ENCODE measurements at regions not wholly inside any gene's neighbourhood (a gene's known extent, or its start where the extent isn't known, plus 50 kb on each side); places are given as distances from the start of the nearest gene placed in this dataset.
"Not testable (repeated sequence)": the region's sequence is repeated elsewhere in the genome, so short reads cannot be mapped to it uniquely, and the experiment has no call there.

- no peak for DNase-seq (ENCODE audit: low spot score)
Measured at GRCh38 chr11:7143908-7144307, 55.1 kb downstream of the RBMXL2 start.

- not testable (repeated sequence) for DNase-seq (ENCODE audit: low spot score)
Measured at GRCh38 chr11:7150104-7150503, 61.3 kb downstream of the RBMXL2 start.

GRCh38 chr11:7154881-7155361 lies 66.1 kb downstream of the RBMXL2 start:
- peak; percentile 14 for DNase-seq (ENCODE audit: low spot score)

GRCh38 chr11:7160814-7161489 lies 72.2 kb downstream of the RBMXL2 start:
- DNase-seq (ENCODE audit: low spot score) = no peak

- no peak for DNase-seq (ENCODE audit: low spot score)
Measured at GRCh38 chr11:7165911-7166310, 77.1 kb downstream of the RBMXL2 start.

- no peak for DNase-seq (ENCODE audit: low spot score)
Measured at GRCh38 chr11:7167976-7168740, 79.4 kb downstream of the RBMXL2 start.

GRCh38 chr11:7168741-7168990 lies 79.9 kb downstream of the RBMXL2 start:
- no peak for DNase-seq (ENCODE audit: low spot score)

- no peak for DNase-seq (ENCODE audit: low spot score)
Measured at GRCh38 chr11:7170431-7170830, 81.3 kb upstream of the SYT9 start.

- no peak for DNase-seq (ENCODE audit: low spot score)
Measured at GRCh38 chr11:7175007-7175406, 76.7 kb upstream of the SYT9 start.

- DNase-seq (ENCODE audit: low spot score) = no peak
Measured at GRCh38 chr11:7186190-7186589, 65.5 kb upstream of the SYT9 start.

GRCh38 chr11:7186676-7187075 lies 65.0 kb upstream of the SYT9 start:
- no peak for DNase-seq (ENCODE audit: low spot score)

GRCh38 chr11:7192785-7193184 lies 58.9 kb upstream of the SYT9 start:
- DNase-seq (ENCODE audit: low spot score) = not testable (repeated sequence)

- no peak for DNase-seq (ENCODE audit: low spot score)
Measured at GRCh38 chr11:7196396-7197146, 55.1 kb upstream of the SYT9 start.

- DNase-seq (ENCODE audit: low spot score) = no peak
Measured at GRCh38 chr11:7197469-7197868, 54.2 kb upstream of the SYT9 start.

Measured in AG20443 (cell line).